Osteocyte (in vitro differentiated cells): ENCODE measurements at regions not wholly inside any gene's neighbourhood (a gene's known extent, or its start where the extent isn't known, plus 50 kb on each side); places are given as distances from the start of the nearest gene placed in this dataset.

Experiments
- DNase-seq: peaks from one replicate; pipeline ENCODE4 v3.0.0; 2021; ENCODE audit warnings: mixed read lengths; ENCODE audit not compliant: unreplicated experiment; ENCODE audit errors: extremely low spot score
- H3K27ac Mint-ChIP-seq: one replicate; pipeline ENCODE4 v1.8.0; 2021; ENCODE audit warnings: mild to moderate bottlenecking, mixed read lengths; ENCODE audit not compliant: unreplicated experiment
- H3K27me3 Mint-ChIP-seq: one replicate; pipeline ENCODE4 v1.8.0; 2021; ENCODE audit warnings: mixed read lengths; ENCODE audit not compliant: unreplicated experiment
- H3K36me3 Mint-ChIP-seq: one replicate; pipeline ENCODE4 v1.8.0; 2021; ENCODE audit warnings: mixed read lengths; ENCODE audit not compliant: unreplicated experiment
- H3K4me1 Mint-ChIP-seq: one replicate; pipeline ENCODE4 v1.8.0; 2021; ENCODE audit warnings: mixed read lengths; ENCODE audit not compliant: unreplicated experiment
- H3K4me3 Mint-ChIP-seq: one replicate; pipeline ENCODE4 v1.8.0; 2021; ENCODE audit warnings: mild to moderate bottlenecking, moderate library complexity, mixed read lengths; ENCODE audit not compliant: unreplicated experiment
- H3K9me3 Mint-ChIP-seq: one replicate; pipeline ENCODE4 v1.8.0; 2021; ENCODE audit warnings: mixed read lengths; ENCODE audit not compliant: unreplicated experiment
- CTCF ChIP-seq: fragments of 200-600 bp; sonication (generic); IDR thresholded peaks from 2 replicates; pipeline ENCODE4 v1.5.0; 2021; ENCODE audit warnings: antibody characterized with exemption, mild to moderate bottlenecking, moderate library complexity

- TF ChIP-seq CTCF = no peak
- Mint-ChIP-seq H3K9me3 (no peaks in the 10 kb centered on the region), H3K27me3 (peaks cover 13% of the 10 kb centered on the region), H3K4me3 (no peak overlapping the region), H3K27ac (no peak overlapping the region), H3K36me3 (no peaks in the 10 kb centered on the region), H3K4me1 (peaks cover 36% of the 10 kb centered on the region)
- no peak for DNase-seq
Observed at GRCh38 chr3:139780593-139780992, 102.8 kb upstream of the NMNAT3 start.

DNA sequence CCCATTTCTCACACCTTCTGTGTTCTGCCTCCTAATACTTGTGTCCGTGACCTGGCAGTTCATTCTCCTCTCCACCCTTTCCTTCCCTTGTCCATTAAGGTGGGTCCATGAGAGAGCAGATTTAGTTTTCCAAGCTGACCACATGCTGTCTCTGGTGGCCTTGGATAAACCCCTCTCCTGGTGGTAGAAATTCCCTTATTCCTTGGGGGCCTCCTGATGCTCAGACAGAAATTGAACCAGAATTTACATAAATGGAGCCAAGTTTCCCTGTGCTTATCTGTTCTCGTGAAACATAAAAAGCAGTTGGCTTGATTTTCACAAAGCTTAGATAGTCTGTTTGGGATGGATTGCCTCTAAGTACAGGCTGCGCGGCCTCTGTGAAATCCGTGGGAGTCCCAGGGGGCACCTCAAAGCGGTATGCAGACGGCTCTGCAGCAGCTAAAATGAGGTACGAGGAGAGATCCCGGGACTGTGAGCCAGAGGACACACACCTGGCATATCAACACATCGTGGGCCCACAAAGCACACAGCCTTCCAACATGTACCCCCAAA, 101.0 kb upstream of the NMNAT3 start:
- H3K27me3 Mint-ChIP-seq = peaks cover 4% of the 10 kb centered on the region
- H3K9me3 Mint-ChIP-seq = no peaks in the 10 kb centered on the region
- H3K4me1 Mint-ChIP-seq = peaks cover 54% of the 10 kb centered on the region
- no peak overlapping the region for H3K4me3 Mint-ChIP-seq
- no peak for DNase-seq
- H3K36me3 Mint-ChIP-seq = no peaks in the 10 kb centered on the region
- no peak overlapping the region for H3K27ac Mint-ChIP-seq
- no peak for TF ChIP-seq CTCF

- H3K36me3 Mint-ChIP-seq = no peaks in the 10 kb centered on the region
- no peaks in the 10 kb centered on the region for H3K27me3 Mint-ChIP-seq
- peak; percentile 90 for DNase-seq
- no peaks in the 10 kb centered on the region for H3K9me3 Mint-ChIP-seq
- H3K4me1 Mint-ChIP-seq = peaks cover 80% of the 10 kb centered on the region
- H3K27ac Mint-ChIP-seq = peak overlapping the region; percentile 91
- no peak overlapping the region for H3K4me3 Mint-ChIP-seq
- TF ChIP-seq CTCF = no peak
Observed at GRCh38 chr3:139774560-139775302, 97.0 kb upstream of the NMNAT3 start.

GRCh38 chr3:139772539-139773500, 95.0 kb upstream of the NMNAT3 start:
- peak; percentile 33 for TF ChIP-seq CTCF
- H3K9me3 Mint-ChIP-seq = no peaks in the 10 kb centered on the region
- no peaks in the 10 kb centered on the region for H3K36me3 Mint-ChIP-seq
- H3K4me3 Mint-ChIP-seq = no peak overlapping the region
- peak overlapping the region; percentile 91 for H3K27ac Mint-ChIP-seq
- no peaks in the 10 kb centered on the region for H3K27me3 Mint-ChIP-seq
- no peak for DNase-seq
- peaks cover 72% of the 10 kb centered on the region for H3K4me1 Mint-ChIP-seq

DNA sequence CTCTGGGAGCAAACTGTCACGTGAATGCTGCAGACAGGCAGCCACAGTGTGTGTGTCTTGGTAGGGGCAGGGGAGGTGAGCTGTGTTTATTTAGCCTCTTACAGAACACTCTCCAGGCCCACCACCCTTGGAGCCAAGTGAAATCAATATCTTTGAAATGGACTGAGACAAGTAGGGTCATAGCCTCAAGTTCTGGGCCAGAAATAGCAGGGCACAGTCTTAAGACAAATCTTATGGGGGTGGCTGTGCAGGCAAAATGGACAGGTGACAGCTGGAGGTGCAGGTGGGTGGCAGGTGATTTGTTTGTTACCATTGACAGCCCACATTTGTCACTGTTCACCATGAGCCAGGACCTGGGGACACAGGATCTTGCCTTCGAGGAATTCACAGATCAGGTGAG, 93.6 kb upstream of the NMNAT3 start:
- no peak for TF ChIP-seq CTCF
- Mint-ChIP-seq H3K9me3 (no peaks in the 10 kb centered on the region), H3K36me3 (no peaks in the 10 kb centered on the region), H3K4me1 (peaks cover 64% of the 10 kb centered on the region), H3K27ac (peak overlapping the region; percentile 91), H3K27me3 (no peaks in the 10 kb centered on the region), H3K4me3 (no peak overlapping the region)
- DNase-seq = no peak
